GM18508 (cell line): ENCODE measurements at regions not wholly inside any gene's neighbourhood (a gene's known extent, or its start where the extent isn't known, plus 50 kb on each side); places are given as distances from the start of the nearest gene placed in this dataset.

Source experiments
- ATAC-seq: cut with Tn5 transposase; IDR thresholded peaks from one replicate; pipeline ENCODE4 v1.9.1; 2021; ENCODE audit warnings: moderate number of reproducible peaks; ENCODE audit not compliant: insufficient read depth, unreplicated experiment

- ATAC-seq, result no peak
Measured at GRCh38 chr10:88023676-88024075, 160.3 kb downstream of the PTEN start.

- no peak for ATAC-seq
Measured at GRCh38 chr10:88026031-88026430, 162.6 kb downstream of the PTEN start.

GRCh38 chr10:88027570-88027969, 164.1 kb downstream of the PTEN start:
- no peak for ATAC-seq

GRCh38 chr10:88028072-88028471, 164.6 kb downstream of the PTEN start:
- ATAC-seq, result no peak

DNA sequence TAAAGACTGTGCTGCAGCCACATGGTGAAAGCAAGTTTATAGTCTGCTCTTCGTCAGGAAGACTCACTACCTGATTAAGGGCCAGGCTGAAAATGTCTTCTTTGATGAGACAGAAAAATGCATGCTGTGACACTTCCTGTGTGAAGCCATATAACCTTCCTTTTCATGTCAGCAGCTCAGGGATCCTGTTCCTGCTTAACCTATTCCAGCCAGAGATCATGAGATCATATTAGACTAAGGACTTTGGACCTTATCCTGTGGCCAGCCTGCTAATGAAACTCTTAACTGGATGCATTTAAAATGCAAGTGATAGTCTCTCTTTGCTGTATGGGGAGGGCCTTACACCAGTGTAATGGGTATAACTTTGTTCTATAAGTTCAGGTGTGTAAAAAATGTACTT, 165.2 kb downstream of the PTEN start:
- no peak for ATAC-seq

DNA sequence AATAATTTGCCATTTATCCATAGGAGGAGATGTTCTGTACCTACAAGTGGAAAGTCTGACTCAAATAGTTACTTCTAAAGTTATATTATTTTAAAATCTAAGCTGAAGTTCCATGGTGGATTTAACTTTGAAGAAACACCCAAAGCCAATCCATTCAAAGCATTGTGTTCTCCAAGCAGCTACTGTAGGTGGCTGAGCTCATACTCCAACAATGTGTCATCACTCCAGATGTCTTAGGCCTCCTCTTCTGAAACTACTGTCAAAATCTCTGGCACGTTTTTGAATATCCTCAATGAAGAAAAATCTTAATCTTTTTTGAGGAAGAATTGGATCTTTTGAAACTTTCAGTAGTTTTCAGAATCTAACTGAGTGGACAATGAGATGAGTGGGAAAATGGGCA, 169.1 kb downstream of the PTEN start:
- ATAC-seq, result no peak

GRCh38 chr10:88033385-88033784, 170.0 kb downstream of the PTEN start:
- ATAC-seq, result no peak

- ATAC-seq, result no peak
Measured at GRCh38 chr10:88033793-88034192, 170.4 kb downstream of the PTEN start.

GRCh38 chr10:88036126-88036525, 172.7 kb downstream of the PTEN start:
- ATAC-seq, result no peak

- ATAC-seq, result no peak
Measured at GRCh38 chr10:88037623-88038022, 174.2 kb downstream of the PTEN start.

DNA sequence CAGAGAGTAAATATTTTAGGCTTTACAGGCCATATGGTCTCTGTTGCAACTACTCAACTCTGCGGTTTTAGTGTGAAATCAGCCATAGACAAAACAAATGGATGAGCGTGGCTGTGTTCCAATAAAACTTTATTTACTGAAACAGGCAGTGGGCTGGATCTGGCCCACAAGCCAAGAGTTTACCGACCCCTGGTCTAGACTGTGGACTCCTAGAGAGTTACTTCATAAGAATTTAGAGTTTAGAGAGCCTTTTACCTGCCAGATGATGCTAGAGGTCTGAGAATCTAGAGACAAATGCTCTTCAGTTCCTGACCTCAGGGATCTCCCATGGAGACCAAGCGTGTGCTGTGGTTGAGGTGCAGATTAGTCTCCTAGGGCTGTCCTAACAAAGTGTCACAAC, 174.8 kb downstream of the PTEN start:
- no peak for ATAC-seq

DNA sequence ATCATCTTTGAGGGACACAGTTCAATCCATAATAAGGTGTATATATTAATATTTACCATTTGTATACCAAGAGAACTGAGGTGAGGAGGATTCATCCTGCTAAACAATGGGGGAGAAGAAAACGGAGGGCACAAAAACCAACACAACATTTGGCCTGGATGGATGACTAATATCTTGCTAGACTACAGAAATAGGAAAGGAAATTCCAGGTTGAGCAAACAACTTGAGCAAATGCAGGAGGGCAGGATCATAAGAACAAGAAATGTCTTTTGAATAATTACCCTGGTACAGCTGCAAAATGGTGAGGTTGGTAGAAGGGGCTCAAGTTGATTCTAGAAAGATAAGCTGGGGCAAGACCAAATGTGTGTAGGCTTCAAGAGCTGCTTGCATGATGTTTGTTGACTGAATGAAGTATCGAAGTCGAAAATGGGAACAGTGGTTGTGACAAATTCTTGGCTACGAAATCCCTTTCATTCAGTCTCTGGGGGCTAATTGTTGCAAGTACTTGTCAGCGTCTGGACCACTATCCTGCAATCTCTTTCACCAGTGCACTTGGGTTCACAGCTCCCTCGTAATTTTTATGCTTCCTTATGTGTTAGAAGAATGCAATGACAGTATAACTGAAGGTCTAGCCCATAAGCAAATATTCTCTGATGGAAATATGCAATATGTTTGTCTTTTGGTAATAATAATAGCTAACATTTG, 176.2 kb downstream of the PTEN start:
- ATAC-seq, result no peak

GRCh38 chr10:88041243-88042159, 178.1 kb downstream of the PTEN start:
- no peak for ATAC-seq

GRCh38 chr10:88042160-88043100, 179.0 kb downstream of the PTEN start:
- no peak for ATAC-seq

GRCh38 chr10:88045096-88045495, 181.7 kb downstream of the PTEN start:
- ATAC-seq, result no peak

- ATAC-seq, result no peak
Measured at GRCh38 chr10:88045656-88046415, 182.4 kb downstream of the PTEN start.

GRCh38 chr10:88047579-88047978, 184.2 kb downstream of the PTEN start:
- no peak for ATAC-seq

DNA sequence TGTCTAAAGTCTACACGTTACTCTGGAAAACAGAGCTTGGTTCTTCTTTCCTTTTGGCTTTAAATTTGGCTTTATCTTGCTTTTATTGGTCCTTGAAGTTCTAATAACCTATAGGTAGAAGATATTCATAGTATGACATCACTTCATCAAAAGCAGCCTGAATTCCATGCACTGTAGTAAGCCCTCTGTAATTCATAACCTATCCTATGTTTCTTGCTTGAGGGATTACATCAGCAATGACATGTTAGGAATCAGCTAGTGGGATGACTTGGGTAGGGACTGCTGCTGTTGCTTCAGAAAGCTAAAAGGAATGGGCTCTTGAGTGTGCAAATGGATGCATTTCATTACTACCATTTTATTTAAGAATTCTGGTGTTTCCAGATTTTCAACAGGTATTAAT, 184.9 kb downstream of the PTEN start:
- ATAC-seq, result no peak

GRCh38 chr10:88049204-88049603, 185.8 kb downstream of the PTEN start:
- ATAC-seq, result no peak

DNA sequence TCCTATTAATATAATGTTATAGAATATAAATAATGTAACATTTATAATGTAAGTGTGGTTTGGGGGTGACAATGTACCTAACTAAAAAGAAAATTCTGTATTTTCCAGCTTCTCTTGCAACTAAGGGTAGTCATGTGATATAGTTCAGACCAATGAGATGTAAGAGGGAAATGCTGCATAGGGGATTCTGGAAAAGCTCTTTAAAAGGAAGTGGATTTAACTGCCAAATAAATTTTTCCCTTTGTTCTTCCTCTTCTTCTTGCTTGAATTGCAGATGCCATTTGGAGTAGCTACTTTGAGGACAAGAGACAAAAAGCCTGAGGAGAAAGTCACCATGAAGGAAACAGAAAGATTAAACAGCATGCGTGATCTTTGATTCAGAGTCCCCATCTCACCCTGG, 194.3 kb downstream of the PTEN start:
- no peak for ATAC-seq
